Activated CD4-positive, alpha-beta T cell treated with anti-CD3 and anti-CD28 coated beads, Interleukin-2, amount 10 ng/mL, durations not matched to agents 7 days and 5 days (primary cell): ENCODE measurements at regions not wholly inside any gene's neighbourhood (a gene's known extent, or its start where the extent isn't known, plus 50 kb on each side); places are given as distances from the start of the nearest gene placed in this dataset.
A peak's percentile ranks its signal among the peaks of the same experiment; 100 is the strongest.

ENCODE experiments used
- CTCF ChIA-PET: fragments of 350-600 bp; sonication (Branson Sonifier 250); formaldehyde crosslinking; loops from one replicate; lab custom pipeline; 2021; ENCODE audit warnings: antibody characterized with exemption; lab: Charles Lee
- POLR2A ChIA-PET: fragments of 350-600 bp; sonication (Branson Sonifier 250); formaldehyde crosslinking; loops from one replicate; lab custom pipeline; 2021; ENCODE audit warnings: antibody characterized with exemption; lab: Charles Lee
- DNase-seq: peaks from one replicate; pipeline ENCODE4 v3.0.0-alpha.2; 2020
- H3K27ac Mint-ChIP-seq: one replicate; pipeline ENCODE4 v1.8.0; 2021; ENCODE audit warnings: mild to moderate bottlenecking, moderate library complexity, mixed read lengths
- H3K27me3 Mint-ChIP-seq: one replicate; pipeline ENCODE4 v1.8.0; 2021; ENCODE audit warnings: mixed read lengths
- H3K36me3 Mint-ChIP-seq: one replicate; pipeline ENCODE4 v1.8.0; 2021; ENCODE audit warnings: low read depth, mixed read lengths
- H3K4me1 Mint-ChIP-seq: one replicate; pipeline ENCODE4 v1.8.0; 2021; ENCODE audit warnings: mixed read lengths
- H3K4me3 Mint-ChIP-seq: one replicate; pipeline ENCODE4 v1.8.0; 2021; ENCODE audit warnings: mild to moderate bottlenecking, moderate library complexity, mixed read lengths
- H3K9me3 Mint-ChIP-seq: one replicate; pipeline ENCODE4 v1.8.0; 2021; ENCODE audit warnings: mixed read lengths

GRCh38 chr5:68134669-68135313 lies 80.8 kb upstream of the PIK3R1 start:
- peaks cover 2% of the 10 kb centered on the region for H3K27me3 Mint-ChIP-seq
- ChIA-PET CTCF (no interaction called here), POLR2A (no interaction called here)
- no peak for DNase-seq
- H3K36me3 Mint-ChIP-seq = no peaks in the 10 kb centered on the region
- H3K27ac Mint-ChIP-seq = no peak overlapping the region
- H3K4me1 Mint-ChIP-seq = no peaks in the 10 kb centered on the region
- H3K4me3 Mint-ChIP-seq = no peak overlapping the region
- peaks cover 2% of the 10 kb centered on the region for H3K9me3 Mint-ChIP-seq

GRCh38 chr5:68134033-68134668 lies 81.4 kb upstream of the PIK3R1 start:
- Mint-ChIP-seq H3K36me3 (no peaks in the 10 kb centered on the region), H3K27ac (no peak overlapping the region), H3K27me3 (peaks cover 2% of the 10 kb centered on the region), H3K4me3 (no peak overlapping the region), H3K4me1 (no peaks in the 10 kb centered on the region), H3K9me3 (peaks cover 2% of the 10 kb centered on the region)
- ChIA-PET POLR2A (no interaction called here), CTCF (no interaction called here)
- no peak for DNase-seq

- Mint-ChIP-seq H3K4me3 (no peak overlapping the region), H3K9me3 (peaks cover 2% of the 10 kb centered on the region), H3K4me1 (no peaks in the 10 kb centered on the region), H3K27ac (no peak overlapping the region), H3K27me3 (peaks cover 9% of the 10 kb centered on the region), H3K36me3 (no peaks in the 10 kb centered on the region)
- ChIA-PET POLR2A (no interaction called here), CTCF (no interaction called here)
- no peak for DNase-seq
These were observed 85.3 kb upstream of the PIK3R1 start for GRCh38 chr5:68130253-68130652.

GRCh38 chr5:68129364-68129763 lies 86.2 kb upstream of the PIK3R1 start:
- Mint-ChIP-seq H3K4me3 (no peak overlapping the region), H3K4me1 (no peaks in the 10 kb centered on the region)

GRCh38 chr5:68126886-68127285 lies 88.7 kb upstream of the PIK3R1 start:
- DNase-seq = no peak
- Mint-ChIP-seq H3K27ac (no peak overlapping the region), H3K9me3 (peaks cover 2% of the 10 kb centered on the region), H3K36me3 (no peaks in the 10 kb centered on the region), H3K4me3 (no peak overlapping the region), H3K27me3 (peaks cover 28% of the 10 kb centered on the region), H3K4me1 (peaks cover 16% of the 10 kb centered on the region)
- POLR2A ChIA-PET = no interaction called here
- CTCF ChIA-PET = interaction anchor here (1.2 kb wide), 1 partner anchor 52 kb away, joined by 5 read pairs; no protein-coding TSS in a partner anchor

More at GRCh38 chr5:68129364-68129763, 86.2 kb upstream of the PIK3R1 start:
- POLR2A ChIA-PET = no interaction called here
- H3K27me3 Mint-ChIP-seq = peaks cover 12% of the 10 kb centered on the region
- DNase-seq = no peak
- H3K36me3 Mint-ChIP-seq = no peaks in the 10 kb centered on the region
- no peak overlapping the region for H3K27ac Mint-ChIP-seq
- CTCF ChIA-PET = no interaction called here
- H3K9me3 Mint-ChIP-seq = peaks cover 2% of the 10 kb centered on the region

GRCh38 chr5:68122439-68123328 lies 92.9 kb upstream of the PIK3R1 start:
- DNase-seq = peak; percentile 19
- Mint-ChIP-seq H3K27me3 (peaks cover 34% of the 10 kb centered on the region), H3K4me3 (no peak overlapping the region), H3K9me3 (no peaks in the 10 kb centered on the region), H3K27ac (no peak overlapping the region), H3K36me3 (no peaks in the 10 kb centered on the region), H3K4me1 (peaks cover 16% of the 10 kb centered on the region)
- POLR2A ChIA-PET = no interaction called here
- CTCF ChIA-PET = no interaction called here

GRCh38 chr5:68116868-68117411 lies 98.6 kb upstream of the PIK3R1 start:
- CTCF ChIA-PET = interaction anchor here (0.6 kb wide), 1 partner anchor 877 kb away, joined by 4 read pairs; no protein-coding TSS in a partner anchor
- Mint-ChIP-seq H3K27me3 (peaks cover 10% of the 10 kb centered on the region), H3K4me3 (no peak overlapping the region), H3K36me3 (no peaks in the 10 kb centered on the region), H3K27ac (no peak overlapping the region), H3K4me1 (no peaks in the 10 kb centered on the region), H3K9me3 (no peaks in the 10 kb centered on the region)
- POLR2A ChIA-PET = no interaction called here
- no peak for DNase-seq

- H3K27ac Mint-ChIP-seq = no peak overlapping the region
- ChIA-PET CTCF (no interaction called here), POLR2A (no interaction called here)
- no peak overlapping the region for H3K4me3 Mint-ChIP-seq
- no peaks in the 10 kb centered on the region for H3K4me1 Mint-ChIP-seq
- DNase-seq = no peak
- no peaks in the 10 kb centered on the region for H3K36me3 Mint-ChIP-seq
- H3K27me3 Mint-ChIP-seq = peaks cover 6% of the 10 kb centered on the region
- H3K9me3 Mint-ChIP-seq = no peaks in the 10 kb centered on the region
These were observed 99.1 kb upstream of the PIK3R1 start for GRCh38 chr5:68116408-68116807.

- Mint-ChIP-seq H3K4me3 (no peak overlapping the region), H3K4me1 (no peaks in the 10 kb centered on the region), H3K36me3 (no peaks in the 10 kb centered on the region), H3K27me3 (peaks cover 2% of the 10 kb centered on the region), H3K27ac (no peak overlapping the region), H3K9me3 (no peaks in the 10 kb centered on the region)
- POLR2A ChIA-PET = no interaction called here
- no peak for DNase-seq
- CTCF ChIA-PET = no interaction called here
These were observed 100.0 kb upstream of the PIK3R1 start for GRCh38 chr5:68115584-68115983.

GRCh38 chr5:68114378-68115040 lies 101.0 kb upstream of the PIK3R1 start:
- no peak for DNase-seq
- Mint-ChIP-seq H3K9me3 (no peaks in the 10 kb centered on the region), H3K36me3 (no peaks in the 10 kb centered on the region), H3K4me1 (no peaks in the 10 kb centered on the region), H3K27ac (no peak overlapping the region), H3K4me3 (no peak overlapping the region), H3K27me3 (peaks cover 2% of the 10 kb centered on the region)
- ChIA-PET CTCF (no interaction called here), POLR2A (no interaction called here)

- no peak for DNase-seq
- CTCF ChIA-PET = interaction anchor here (1.5 kb wide), 1 partner anchor 18 kb away, joined by 4 read pairs; no protein-coding TSS in a partner anchor
- H3K4me1 Mint-ChIP-seq = no peaks in the 10 kb centered on the region
- H3K27ac Mint-ChIP-seq = no peak overlapping the region
- H3K4me3 Mint-ChIP-seq = no peak overlapping the region
- no peaks in the 10 kb centered on the region for H3K36me3 Mint-ChIP-seq
- H3K27me3 Mint-ChIP-seq = peaks cover 2% of the 10 kb centered on the region
- H3K9me3 Mint-ChIP-seq = no peaks in the 10 kb centered on the region
- POLR2A ChIA-PET = no interaction called here
These were observed 102.9 kb upstream of the PIK3R1 start for GRCh38 chr5:68112658-68113057.

GRCh38 chr5:68110894-68111293 lies 104.7 kb upstream of the PIK3R1 start:
- ChIA-PET CTCF (no interaction called here), POLR2A (no interaction called here)
- peaks cover 3% of the 10 kb centered on the region for H3K9me3 Mint-ChIP-seq
- no peak for DNase-seq
- no peaks in the 10 kb centered on the region for H3K4me1 Mint-ChIP-seq
- no peak overlapping the region for H3K4me3 Mint-ChIP-seq
- no peaks in the 10 kb centered on the region for H3K36me3 Mint-ChIP-seq
- no peak overlapping the region for H3K27ac Mint-ChIP-seq
- H3K27me3 Mint-ChIP-seq = peaks cover 5% of the 10 kb centered on the region
